ENCODE measurements at regions not wholly inside any gene's neighbourhood (a gene's known extent, or its start where the extent isn't known, plus 50 kb on each side); places are given as distances from the start of the nearest gene placed in this dataset.

DNA sequence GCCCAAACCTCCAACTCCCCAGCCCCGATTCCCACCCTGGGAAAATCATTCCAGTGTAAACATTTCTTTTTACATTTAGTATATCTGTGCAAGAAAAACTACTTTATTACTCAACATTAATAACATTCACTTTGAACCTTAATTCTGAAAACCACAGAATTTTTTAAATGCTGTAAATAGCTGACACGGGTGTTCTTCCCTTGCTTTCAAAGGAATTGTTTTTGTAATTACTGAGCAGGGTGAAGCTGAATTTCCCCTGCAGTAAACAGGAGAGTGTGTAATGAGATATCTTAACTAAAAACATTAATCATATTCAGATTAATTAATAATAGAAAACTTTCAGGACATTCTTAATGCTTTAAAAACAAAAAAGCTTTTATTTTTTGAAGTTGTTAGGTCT is 99.3 kb upstream of the CITED2 start:
- TF ChIP-seq, protein P1, sequence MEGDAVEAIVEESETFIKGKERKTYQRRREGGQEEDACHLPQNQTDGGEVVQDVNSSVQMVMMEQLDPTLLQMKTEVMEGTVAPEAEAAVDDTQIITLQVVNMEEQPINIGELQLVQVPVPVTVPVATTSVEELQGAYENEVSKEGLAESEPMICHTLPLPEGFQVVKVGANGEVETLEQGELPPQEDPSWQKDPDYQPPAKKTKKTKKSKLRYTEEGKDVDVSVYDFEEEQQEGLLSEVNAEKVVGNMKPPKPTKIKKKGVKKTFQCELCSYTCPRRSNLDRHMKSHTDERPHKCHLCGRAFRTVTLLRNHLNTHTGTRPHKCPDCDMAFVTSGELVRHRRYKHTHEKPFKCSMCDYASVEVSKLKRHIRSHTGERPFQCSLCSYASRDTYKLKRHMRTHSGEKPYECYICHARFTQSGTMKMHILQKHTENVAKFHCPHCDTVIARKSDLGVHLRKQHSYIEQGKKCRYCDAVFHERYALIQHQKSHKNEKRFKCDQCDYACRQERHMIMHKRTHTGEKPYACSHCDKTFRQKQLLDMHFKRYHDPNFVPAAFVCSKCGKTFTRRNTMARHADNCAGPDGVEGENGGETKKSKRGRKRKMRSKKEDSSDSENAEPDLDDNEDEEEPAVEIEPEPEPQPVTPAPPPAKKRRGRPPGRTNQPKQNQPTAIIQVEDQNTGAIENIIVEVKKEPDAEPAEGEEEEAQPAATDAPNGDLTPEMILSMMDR (IDR thresholded peaks at IDR 0.05; ENCODE audit: poor library complexity), result no peak
- no peak for TF ChIP-seq EZH2 (IDR thresholded peaks at IDR 0.05; ENCODE audit: borderline replicate concordance)

All from hepatocyte (in vitro differentiated cells).